GM20000 (cell line): ENCODE measurements at regions not wholly inside any gene's neighbourhood (a gene's known extent, or its start where the extent isn't known, plus 50 kb on each side); places are given as distances from the start of the nearest gene placed in this dataset.

Experiments used
- DNase-seq: peaks from one replicate; pipeline ENCODE4 v3.0.0; 2012; ENCODE audit warnings: low spot score
- CTCF ChIP-seq: IDR thresholded peaks from 2 replicates; pipeline ENCODE4 v1.5.1; 2012; ENCODE audit warnings: mild to moderate bottlenecking, control low read depth; ENCODE audit errors: extremely low read depth, missing control alignments

- TF ChIP-seq CTCF, result no peak
- no peak for DNase-seq
Measured at GRCh38 chr16:8098947-8099512, 491.3 kb downstream of the TMEM114 start.

GRCh38 chr16:8096211-8096610, 494.1 kb downstream of the TMEM114 start:
- no peak for TF ChIP-seq CTCF
- DNase-seq, result no peak

- TF ChIP-seq CTCF, result no peak
- DNase-seq, result no peak
Measured at GRCh38 chr16:8094696-8095095, 495.6 kb downstream of the TMEM114 start.

- TF ChIP-seq CTCF, result no peak
Measured at GRCh38 chr16:8088820-8089338, 501.4 kb downstream of the TMEM114 start.

GRCh38 chr16:8087597-8088289, 502.6 kb downstream of the TMEM114 start:
- TF ChIP-seq CTCF, result no peak
- DNase-seq, result no peak

More at GRCh38 chr16:8088820-8089338, 501.4 kb downstream of the TMEM114 start:
- DNase-seq, result no peak

GRCh38 chr16:8087146-8087545, 503.2 kb downstream of the TMEM114 start:
- no peak for TF ChIP-seq CTCF

GRCh38 chr16:8084882-8085281, 505.4 kb downstream of the TMEM114 start:
- no peak for DNase-seq
- TF ChIP-seq CTCF, result no peak

More at GRCh38 chr16:8087146-8087545, 503.2 kb downstream of the TMEM114 start:
- no peak for DNase-seq
